ENCODE measurements at regions not wholly inside any gene's neighbourhood (a gene's known extent, or its start where the extent isn't known, plus 50 kb on each side); places are given as distances from the start of the nearest gene placed in this dataset.
"Not testable (repeated sequence)": the region's sequence is repeated elsewhere in the genome, so short reads cannot be mapped to it uniquely, and the experiment has no call there.

- no peak for DNase-seq
Observed at GRCh38 chr7:81839708-81840369, 70.0 kb upstream of the HGF start.

- no peak for DNase-seq
Observed at GRCh38 chr7:81833401-81833800, 63.6 kb upstream of the HGF start.

GRCh38 chr7:81831883-81832282 lies 62.0 kb upstream of the HGF start:
- no peak for DNase-seq

GRCh38 chr7:81829511-81829910 lies 59.7 kb upstream of the HGF start:
- DNase-seq = not testable (repeated sequence)

- no peak for DNase-seq
Observed at GRCh38 chr7:81822811-81823210, 53.0 kb upstream of the HGF start.

- DNase-seq = no peak
Observed at GRCh38 chr7:81819861-81820260, 50.0 kb upstream of the HGF start.

All from nucleus accumbens (tissue), 56 donors.